GM12872 (cell line): ENCODE measurements at regions not wholly inside any gene's neighbourhood (a gene's known extent, or its start where the extent isn't known, plus 50 kb on each side); places are given as distances from the start of the nearest gene placed in this dataset.

Source experiments
- TF ChIP-seq, protein P1 (sequence below): IDR thresholded peaks from 3 replicates; pipeline ENCODE4 v1.5.1; 2011; ENCODE audit warnings: low read depth, mild to moderate bottlenecking, low read length, moderate library complexity; ENCODE audit not compliant: insufficient read depth

DNA sequence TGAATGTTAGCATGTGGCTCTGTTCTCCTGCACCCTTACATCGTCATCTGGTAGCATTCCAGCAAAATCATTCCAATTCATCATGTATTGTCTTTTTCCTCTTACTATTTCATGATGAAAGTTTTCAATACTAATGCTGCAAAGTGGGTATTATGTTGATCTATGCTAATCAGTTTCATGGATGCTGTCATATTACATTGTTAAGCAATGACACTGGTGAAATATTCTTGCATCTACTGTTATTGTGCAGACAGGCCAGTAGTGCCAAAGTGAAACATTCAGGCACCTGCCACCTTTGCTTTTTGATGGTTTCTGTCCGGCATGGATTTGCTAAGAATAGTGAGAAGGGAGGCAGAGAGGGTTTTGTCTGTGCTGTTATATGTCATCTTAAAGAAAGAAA is 76.1 kb upstream of the SMIM21 start:
- TF ChIP-seq, protein P1, sequence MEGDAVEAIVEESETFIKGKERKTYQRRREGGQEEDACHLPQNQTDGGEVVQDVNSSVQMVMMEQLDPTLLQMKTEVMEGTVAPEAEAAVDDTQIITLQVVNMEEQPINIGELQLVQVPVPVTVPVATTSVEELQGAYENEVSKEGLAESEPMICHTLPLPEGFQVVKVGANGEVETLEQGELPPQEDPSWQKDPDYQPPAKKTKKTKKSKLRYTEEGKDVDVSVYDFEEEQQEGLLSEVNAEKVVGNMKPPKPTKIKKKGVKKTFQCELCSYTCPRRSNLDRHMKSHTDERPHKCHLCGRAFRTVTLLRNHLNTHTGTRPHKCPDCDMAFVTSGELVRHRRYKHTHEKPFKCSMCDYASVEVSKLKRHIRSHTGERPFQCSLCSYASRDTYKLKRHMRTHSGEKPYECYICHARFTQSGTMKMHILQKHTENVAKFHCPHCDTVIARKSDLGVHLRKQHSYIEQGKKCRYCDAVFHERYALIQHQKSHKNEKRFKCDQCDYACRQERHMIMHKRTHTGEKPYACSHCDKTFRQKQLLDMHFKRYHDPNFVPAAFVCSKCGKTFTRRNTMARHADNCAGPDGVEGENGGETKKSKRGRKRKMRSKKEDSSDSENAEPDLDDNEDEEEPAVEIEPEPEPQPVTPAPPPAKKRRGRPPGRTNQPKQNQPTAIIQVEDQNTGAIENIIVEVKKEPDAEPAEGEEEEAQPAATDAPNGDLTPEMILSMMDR: no peak

DNA sequence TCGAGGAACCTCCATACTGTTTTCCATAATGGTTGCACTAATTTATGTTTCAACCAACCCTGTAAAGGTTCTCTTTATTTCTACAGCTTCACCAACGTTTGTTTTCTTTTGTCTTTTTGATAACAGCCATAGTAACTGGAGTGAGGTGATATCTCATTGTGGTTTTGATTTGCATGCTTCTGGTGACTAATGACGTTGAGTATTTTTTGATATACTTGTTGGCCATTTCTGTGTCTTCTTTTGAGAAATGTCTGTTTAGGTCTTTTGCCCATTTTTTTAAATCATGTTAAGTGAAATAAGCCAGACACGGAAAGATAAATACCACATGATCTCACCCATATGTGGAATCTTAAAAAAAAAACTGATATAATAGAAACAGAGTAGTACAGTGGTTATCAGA is 74.8 kb upstream of the SMIM21 start:
- TF ChIP-seq, protein P1: no peak

DNA sequence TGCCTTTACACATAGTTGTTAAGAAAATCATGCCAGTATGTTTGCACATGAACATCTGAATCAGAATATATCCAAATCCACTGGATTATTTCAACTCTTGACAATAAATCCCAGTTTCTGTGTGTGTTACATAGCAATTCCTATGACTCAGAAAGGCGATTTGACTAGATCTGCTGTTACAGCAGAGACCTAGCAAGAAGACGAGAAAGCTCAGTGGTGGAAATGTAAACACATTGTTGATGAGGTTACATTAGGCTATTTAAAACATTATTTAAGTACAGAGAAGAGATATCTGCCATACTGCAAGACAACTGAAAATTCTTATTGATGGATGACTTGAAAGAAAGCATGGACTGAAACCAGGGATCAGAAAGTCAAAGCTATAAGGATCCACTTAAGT is 73.0 kb upstream of the SMIM21 start:
- TF ChIP-seq, protein P1: no peak

DNA sequence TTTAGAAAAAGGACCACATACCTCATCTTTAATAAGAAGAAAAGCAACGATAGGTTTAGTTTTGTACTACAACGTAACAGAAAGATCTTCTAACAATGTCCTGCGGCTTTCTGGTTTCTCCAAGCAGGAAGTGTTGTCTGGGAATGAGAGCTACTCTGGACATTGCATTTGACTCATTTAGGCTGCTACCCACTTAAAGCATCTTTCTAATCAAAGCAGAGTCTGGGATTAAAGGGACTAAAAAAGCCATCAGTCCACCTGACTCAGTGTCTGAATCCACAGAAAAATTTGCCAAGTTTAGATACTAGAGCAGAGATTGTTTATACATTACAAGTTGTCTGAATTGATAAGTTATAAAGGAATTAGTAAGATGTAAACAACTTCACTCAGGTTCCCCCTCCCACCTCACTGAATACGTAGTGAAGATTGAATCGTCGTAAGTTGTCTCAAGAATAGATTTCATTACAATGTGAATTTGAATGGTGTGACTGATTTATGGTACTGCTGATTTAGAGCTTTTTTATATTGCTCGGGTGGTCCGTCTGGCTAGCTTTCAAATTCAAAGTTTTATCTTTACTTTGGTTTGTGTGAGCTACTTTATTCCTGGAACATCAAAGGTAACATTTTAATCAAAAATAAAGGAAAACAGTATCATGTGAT is 70.2 kb upstream of the SMIM21 start:
- TF ChIP-seq, protein P1: no peak

DNA sequence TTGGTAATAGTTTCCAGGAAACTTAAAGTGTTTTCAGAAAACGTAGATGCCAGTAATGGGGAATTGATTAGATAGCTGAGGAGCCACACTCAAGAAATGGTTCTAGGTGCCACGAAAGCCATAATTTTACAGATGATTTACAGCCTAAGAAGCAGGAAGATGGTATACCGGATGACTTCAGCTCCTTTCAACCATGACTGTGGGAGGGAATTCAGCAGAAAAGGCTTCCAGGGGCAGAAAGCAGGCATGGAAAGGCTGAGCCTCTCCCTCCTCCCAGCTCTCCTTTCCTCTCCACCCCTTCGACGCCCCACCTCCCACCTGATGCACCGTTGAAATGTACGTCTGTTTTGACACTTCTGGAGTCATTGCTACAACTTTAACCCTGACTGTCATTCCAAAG is 68.6 kb upstream of the SMIM21 start:
- TF ChIP-seq, protein P1: no peak

DNA sequence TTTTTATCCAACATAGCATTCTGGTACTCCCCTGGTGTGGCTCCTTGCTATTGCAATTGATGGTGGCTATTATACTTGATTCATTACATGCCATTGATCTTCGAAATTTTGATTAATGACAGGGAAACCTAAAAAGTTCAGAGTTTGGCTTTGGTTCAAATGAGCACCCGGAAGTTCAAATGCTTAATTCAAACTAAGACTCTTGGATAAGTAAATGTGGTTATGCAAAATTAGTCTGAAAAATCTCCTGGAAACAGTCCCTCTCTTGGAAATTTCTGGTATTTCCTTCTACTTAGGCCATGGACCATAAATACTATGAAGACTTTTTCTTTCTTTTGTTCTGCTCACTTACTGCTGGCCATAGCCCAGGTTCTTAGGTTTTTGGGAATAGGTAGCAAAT is 65.3 kb upstream of the SMIM21 start:
- TF ChIP-seq, protein P1: no peak

DNA sequence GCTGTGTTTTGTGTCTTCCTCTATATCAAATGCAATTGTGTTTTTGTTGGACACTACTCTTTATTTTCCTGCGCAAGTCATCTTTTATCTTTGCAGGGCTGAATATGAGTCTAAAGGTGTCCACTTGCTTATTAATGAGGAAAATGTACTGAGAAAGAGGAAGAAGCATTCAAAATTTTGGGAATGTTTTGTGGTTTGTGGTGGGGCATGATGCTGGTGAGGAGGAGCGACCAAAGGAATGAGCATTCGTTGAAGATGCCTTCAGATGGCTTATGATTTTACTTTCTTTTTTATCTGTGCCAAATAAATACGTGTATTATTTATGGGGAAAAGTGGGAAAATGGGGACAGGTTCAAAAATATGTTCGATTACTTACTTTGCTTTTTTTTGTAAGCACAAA is 63.9 kb upstream of the SMIM21 start:
- TF ChIP-seq, protein P1: no peak
